GM13976 (cell line): ENCODE measurements at regions not wholly inside any gene's neighbourhood (a gene's known extent, or its start where the extent isn't known, plus 50 kb on each side); places are given as distances from the start of the nearest gene placed in this dataset.
"Not testable (repeated sequence)": the region's sequence is repeated elsewhere in the genome, so short reads cannot be mapped to it uniquely, and the experiment has no call there.

ENCODE experiments used
- DNase-seq: peaks from one replicate; pipeline ENCODE4 v3.0.0; 2012; ENCODE audit warnings: low spot score
- CTCF ChIP-seq: IDR thresholded peaks from 2 replicates; pipeline ENCODE4 v1.5.1; 2012; ENCODE audit warnings: borderline replicate concordance, mild to moderate bottlenecking; ENCODE audit not compliant: insufficient read depth; ENCODE audit errors: extremely low read depth, missing control alignments, control extremely low read depth
- in situ Hi-C: fragments of 300-500 bp; cut with MboI; formaldehyde crosslinking; loops from one replicate; pipeline ENCODE4 v1.12.0; 2022; ENCODE audit warnings: low sequenced_read_pairs, mixed read lengths, inconsistent platforms; ENCODE audit not compliant: unreplicated experiment

GRCh38 chr6:85360794-85361642 is 88.9 kb upstream of the NT5E start:
- no peak for TF ChIP-seq CTCF
- in situ Hi-C loops, result no loop called here
- DNase-seq, result no peak

- TF ChIP-seq CTCF, result no peak
- in situ Hi-C loops, result no loop called here
These were observed 92.2 kb upstream of the NT5E start for GRCh38 chr6:85357651-85358050.

GRCh38 chr6:85356743-85357142 is 93.1 kb upstream of the NT5E start:
- DNase-seq, in situ Hi-C loops: not testable (repeated sequence)

More at GRCh38 chr6:85357651-85358050, 92.2 kb upstream of the NT5E start:
- DNase-seq, result no peak

GRCh38 chr6:85355816-85356215 is 94.1 kb upstream of the NT5E start:
- DNase-seq, result no peak
- in situ Hi-C loops, result no loop called here
- TF ChIP-seq CTCF, result no peak

GRCh38 chr6:85354761-85355618 is 94.9 kb upstream of the NT5E start:
- peak; percentile 90 for TF ChIP-seq CTCF
- in situ Hi-C loops, result loop anchor here (5.0 kb wide), 1 partner anchor 127 kb away; no protein-coding TSS in a partner anchor
- DNase-seq, result peak; percentile 46

GRCh38 chr6:85353012-85353411 is 96.9 kb upstream of the NT5E start:
- TF ChIP-seq CTCF, result no peak
- in situ Hi-C loops, result loop anchor here (5.0 kb wide), 1 partner anchor 129 kb away; no protein-coding TSS in a partner anchor
- no peak for DNase-seq
